GM18517 (cell line): ENCODE measurements at regions not wholly inside any gene's neighbourhood (a gene's known extent, or its start where the extent isn't known, plus 50 kb on each side); places are given as distances from the start of the nearest gene placed in this dataset.
"Not testable (repeated sequence)": the region's sequence is repeated elsewhere in the genome, so short reads cannot be mapped to it uniquely, and the experiment has no call there.

Source experiments
- ATAC-seq: cut with Tn5 transposase; IDR thresholded peaks from one replicate; pipeline ENCODE4 v1.9.1; 2021; ENCODE audit warnings: mild to moderate bottlenecking, moderate library complexity; ENCODE audit not compliant: unreplicated experiment

DNA sequence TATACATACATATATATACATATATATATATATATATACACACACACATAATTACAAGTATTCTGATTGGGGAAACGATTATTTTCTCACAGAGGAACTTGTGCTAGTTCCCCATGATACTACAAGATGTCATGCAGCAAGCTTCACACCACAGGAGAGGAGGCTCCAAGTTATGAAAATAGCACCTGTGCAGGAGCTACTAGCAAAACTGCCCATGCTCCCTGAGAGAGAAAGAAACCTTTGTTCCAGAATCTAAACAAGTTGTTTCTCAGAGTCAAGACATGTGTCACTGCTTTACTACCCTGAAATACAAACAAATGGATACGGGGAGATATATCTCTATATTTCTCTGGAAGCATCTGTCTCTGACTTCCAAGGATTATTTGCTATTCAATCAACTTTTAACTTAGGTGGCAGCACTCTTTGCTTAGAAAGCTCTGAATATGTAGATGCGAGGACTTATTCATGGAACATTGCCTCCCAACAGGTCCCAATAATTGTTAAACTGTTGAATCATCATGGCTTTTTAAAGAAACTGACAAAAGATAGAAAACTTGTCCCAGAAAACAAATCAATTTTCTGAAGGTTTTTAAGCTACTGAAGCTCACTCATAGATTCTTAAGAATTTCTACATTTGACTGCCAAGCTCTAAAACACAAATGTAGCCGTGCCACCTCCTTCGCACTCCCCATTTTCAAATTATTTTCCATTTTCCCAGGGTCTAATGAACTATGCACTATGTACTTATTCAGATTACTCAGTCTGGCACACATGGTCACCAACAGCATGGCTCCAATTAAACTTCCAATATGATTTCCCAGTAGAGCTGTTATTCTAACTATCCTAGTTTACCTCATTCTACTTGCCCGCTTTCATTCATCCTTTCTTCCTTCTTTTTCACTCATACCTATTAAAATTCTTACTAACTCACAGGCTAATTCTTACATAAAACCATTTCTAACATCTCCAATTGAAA, 929.1 kb downstream of the LTN1 start:
- ATAC-seq = no peak

DNA sequence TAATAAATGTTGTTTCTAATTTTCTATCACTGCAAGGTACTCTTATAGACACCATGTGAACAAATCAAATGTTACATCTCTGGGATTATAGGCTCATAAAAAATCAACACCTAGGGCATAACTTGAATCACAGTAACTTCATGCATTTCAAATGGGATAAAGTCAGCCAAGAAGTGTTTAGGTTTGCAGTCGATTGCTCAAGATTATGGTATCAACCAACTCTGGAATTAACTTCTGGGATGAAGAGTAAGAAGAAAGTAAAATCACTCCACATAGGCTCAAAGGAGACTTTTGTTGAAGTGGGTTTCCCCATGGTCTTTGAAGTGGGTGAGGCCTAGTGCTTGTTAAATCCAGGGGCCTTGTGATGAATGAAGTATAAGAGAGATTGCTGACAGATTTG, 939.7 kb downstream of the LTN1 start:
- not testable (repeated sequence) for ATAC-seq

DNA sequence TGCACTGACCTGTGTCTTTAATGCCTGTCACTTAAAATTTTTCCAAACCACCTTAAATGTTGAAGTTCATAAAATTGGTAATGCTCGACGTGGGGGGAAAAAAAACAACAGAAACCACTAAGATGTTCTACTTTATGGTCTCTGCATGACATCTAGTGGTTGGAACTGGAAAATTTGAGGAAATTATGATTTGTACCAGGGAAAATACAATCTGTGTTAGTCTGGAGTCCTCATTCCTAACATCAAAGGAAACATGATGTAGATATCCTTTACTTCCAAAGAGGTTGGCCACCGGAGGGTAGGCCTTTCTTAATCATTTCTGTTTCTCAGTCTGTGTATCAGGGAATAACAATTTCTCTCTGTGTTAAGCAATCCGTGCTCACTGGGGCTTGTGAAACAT, 941.0 kb downstream of the LTN1 start:
- ATAC-seq = not testable (repeated sequence)

DNA sequence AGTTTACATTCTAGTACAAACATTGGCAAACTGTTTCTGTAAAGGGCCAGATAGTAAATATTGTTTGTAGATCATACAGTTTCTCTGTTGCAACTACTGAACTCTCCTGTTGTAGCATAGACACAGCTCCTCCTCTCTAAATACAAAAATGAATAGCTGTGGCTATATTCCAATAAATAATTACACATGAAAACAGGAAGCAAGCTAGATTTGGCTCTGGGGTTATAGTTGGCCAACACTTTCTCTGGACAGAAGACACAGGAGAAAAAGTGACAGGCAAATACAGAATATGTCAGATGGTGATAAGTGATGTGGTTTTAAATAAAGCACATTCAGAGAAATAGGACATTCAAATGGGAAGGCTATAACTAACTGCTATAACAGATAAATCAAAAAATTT, 957.0 kb downstream of the LTN1 start:
- not testable (repeated sequence) for ATAC-seq

DNA sequence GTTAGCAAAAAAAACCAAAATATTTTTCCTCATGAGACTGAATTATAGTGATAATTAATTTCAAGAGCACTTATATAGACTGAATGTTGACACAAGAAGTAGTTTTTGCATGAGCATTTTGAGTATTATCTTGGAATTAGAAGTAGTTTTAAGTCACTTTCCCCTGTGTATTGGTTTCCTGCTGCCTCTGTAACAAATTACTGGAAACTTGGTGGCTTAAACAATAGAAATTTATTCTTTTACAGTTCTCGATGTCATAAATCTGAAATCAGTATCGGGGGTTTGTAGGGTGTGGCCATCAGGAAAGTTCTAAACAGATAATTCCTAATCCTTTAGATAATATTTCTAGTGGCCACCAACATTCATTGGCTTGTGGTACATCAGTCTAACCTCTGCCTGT, 957.8 kb downstream of the LTN1 start:
- not testable (repeated sequence) for ATAC-seq

DNA sequence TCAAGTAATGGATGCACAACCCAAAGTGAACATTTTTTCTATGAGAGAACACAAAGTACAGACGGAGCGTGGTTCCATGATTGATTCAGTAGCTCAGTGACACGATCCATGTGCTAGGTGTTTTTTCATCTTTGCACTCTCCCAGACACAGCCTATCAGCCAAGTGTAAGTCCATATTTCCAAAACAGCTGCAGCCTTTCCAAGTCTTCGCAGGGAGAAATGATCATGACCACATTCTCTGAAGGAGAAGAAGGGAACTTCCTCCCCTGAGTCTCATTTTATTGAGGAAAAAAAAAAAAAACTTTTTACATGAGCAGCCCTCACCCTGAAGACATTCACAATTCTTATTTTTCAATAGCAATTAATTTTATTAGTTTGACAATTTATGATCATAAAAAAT, 958.3 kb downstream of the LTN1 start:
- ATAC-seq = not testable (repeated sequence)

DNA sequence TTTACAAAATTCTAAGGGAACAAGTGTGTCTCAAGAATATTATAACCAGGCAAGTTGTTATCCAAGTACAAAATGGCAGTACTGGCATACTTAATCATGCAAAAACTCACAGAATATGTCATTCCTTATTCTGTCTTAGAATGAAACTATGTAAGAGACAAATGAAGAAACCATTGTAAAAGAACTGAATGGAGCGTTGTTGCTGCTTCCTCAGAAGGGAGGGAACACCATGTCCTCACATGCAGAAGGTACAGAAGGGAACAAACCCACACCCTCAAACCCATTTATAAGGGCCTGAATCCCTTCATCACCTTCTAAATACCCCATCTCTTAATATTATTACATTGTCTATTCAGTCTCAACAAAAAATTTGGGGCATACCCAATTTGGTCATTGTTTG, 960.0 kb downstream of the LTN1 start:
- ATAC-seq = not testable (repeated sequence)

DNA sequence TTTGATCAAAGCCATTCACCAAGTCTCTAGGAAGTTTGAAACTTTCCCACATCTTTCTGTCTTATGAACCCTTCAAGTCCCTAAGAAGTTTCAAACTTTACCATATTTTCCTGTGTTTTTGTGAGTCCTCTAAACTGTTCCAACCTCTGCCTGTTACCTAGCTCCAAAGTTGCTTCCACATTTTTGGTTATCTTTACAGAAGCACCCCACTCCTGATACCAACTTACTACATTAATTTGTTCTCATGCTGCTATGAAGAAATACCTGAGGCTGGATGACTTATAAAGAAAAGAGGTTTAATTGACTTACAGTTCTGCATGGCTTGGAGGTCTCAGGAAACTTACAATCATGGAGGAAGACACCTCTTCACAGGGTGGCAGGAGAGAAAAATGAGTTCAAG, 961.6 kb downstream of the LTN1 start:
- ATAC-seq = not testable (repeated sequence)

DNA sequence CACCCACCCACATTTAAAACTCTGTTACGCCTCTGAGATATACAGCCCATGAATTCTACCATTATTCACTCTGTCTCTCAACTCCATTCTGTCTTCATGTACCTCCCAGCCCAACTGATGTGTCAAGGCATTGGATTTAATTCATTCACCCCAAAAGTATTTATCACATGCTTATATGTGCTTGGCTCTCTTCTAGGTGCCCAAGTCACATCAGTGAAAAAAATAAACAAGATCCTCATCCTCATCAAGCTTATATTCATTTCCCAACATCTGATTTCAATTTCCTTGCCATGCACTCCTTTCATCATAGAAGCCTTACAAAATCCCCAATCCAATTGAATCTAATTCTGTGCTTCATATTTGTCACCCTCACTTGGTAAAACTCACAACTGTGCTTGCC, 967.6 kb downstream of the LTN1 start:
- no peak for ATAC-seq

DNA sequence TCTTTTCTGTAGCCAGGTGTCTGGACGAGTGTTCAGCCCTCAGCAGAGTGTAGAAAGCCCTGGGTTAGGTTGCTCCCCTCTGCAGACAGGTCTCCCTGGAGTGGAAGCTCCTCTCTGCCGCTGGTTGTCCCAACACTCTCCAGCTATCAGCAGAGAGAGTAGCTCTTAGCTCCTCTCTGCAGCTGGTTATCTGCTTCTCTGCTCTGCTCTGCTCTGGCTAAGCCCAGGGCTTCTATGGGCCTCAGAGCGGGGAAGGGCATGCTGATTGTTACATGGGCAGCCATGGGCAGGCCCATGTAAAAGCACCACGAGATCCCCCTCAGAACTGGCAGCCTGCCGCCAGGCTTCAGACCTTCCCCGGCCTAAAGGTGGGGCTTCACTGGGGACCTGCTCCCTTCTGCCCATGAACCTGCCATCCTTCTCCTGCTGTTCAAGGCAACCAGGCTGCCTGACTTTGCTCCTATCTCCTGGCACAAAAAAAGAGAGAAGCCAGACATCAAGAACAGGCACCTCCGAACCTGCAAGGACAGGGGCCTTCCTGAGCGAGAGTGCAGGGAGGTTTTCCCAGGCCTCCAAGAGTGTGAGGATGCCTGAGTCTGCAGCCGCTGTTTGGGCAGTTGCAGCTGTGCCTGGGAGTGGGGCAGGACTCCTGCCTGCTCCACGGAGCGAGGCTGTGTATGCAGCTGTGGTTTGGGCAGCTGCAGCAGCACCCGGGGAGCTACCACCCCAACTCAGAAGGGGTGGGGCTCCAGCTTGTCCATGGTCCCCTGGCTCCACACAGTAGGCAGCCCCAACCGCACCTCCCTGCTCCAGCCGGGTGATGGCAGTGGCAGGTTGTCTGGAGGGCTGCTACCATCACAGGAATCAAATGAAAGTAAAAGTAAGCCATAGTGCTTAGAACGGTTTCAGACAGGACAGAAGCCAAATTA, 973.7 kb downstream of the LTN1 start:
- ATAC-seq = no peak

DNA sequence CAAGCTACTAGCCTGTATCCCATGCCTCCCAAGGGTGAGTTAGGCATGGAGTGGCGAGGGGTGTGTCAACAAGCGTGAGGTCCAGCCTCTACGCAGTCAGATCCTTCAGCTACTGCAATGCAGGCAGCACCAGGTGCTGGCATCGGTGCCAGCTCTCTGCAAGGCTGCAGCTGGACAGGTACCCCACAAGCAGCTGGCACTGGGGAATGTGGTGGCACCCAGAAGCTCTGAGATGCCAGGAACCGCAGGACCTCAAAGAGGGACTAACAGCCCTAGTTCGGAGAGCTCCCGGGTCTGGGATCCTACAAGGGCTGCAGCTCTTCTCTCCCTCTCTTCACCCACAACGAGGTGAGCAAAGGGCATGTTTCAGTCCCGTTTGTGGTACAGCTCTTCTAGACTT, 974.5 kb downstream of the LTN1 start:
- no peak for ATAC-seq

DNA sequence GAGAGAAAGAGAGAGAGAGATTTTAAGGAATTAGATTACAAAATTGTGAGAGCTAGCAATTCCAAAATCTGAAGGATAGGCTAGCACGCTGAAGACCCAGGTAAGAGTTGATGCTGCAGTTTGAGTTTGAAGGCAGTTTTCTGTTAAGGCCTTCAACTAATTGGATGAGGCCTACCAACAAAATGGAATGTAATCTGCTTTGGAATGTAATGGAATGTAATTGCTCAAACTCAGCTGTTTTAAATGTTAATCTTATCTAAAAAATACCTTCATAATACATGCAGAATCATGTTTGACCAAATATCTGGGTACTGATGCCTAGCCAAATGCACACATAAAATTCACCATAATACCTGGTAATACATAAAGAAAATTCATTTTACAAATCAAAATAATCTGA, 976.1 kb downstream of the LTN1 start:
- no peak for ATAC-seq

DNA sequence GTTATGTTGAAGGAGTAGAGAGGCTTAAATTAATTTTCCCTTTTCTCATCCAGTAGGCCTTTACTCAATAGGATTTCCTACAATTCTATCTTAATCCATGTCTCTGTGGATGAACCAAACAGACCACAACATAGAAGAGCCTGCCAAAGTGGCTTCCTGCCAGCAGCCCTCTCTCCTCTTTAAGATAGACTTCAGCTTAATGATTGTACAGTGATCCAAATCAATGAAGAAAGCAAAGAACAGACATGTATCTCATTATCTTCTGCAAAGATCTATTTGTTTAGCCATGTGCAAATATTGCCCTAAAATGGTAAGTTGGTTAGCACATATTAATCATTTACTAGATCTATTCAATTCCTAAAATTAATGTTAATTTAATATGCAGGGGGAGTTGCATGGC, 979.6 kb downstream of the LTN1 start:
- not testable (repeated sequence) for ATAC-seq

DNA sequence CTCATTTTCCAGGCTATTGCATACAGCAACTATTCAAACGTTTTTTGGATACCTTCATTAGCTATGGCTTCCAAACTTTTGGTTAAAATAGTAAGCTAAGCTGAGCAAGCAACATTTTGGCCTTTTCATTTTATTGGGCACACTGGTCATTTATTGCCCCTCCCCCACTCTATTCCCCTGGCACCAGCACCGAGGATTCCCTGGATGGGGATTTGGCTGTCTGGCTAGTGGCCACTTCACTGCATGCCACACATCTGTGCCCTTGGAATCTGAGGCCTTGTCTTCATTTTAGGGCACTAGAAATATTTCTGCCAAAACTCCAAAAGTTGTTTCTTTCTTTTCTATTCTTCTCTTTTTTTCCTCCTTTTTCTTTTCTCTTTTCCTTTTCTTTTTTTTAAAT, 980.7 kb downstream of the LTN1 start:
- not testable (repeated sequence) for ATAC-seq

DNA sequence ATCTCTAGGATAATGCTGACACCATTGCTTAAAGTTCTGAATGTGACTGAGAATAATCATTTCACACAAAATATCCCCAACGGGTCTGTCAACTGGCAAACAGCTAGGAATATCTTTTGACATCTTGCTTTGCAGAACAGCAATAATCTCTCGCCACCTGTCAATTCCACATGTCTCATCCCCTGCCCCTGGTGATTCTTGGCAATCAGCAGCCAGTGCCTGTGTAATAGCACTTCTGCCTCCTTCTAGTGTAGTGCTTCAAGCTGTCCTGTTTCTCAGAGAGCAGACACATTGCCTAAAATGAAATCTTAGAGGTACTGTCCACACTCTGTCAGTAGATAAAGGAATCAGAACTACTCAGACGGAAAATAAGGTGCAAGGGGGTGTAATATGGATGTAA, 984.4 kb downstream of the LTN1 start:
- ATAC-seq = not testable (repeated sequence)

DNA sequence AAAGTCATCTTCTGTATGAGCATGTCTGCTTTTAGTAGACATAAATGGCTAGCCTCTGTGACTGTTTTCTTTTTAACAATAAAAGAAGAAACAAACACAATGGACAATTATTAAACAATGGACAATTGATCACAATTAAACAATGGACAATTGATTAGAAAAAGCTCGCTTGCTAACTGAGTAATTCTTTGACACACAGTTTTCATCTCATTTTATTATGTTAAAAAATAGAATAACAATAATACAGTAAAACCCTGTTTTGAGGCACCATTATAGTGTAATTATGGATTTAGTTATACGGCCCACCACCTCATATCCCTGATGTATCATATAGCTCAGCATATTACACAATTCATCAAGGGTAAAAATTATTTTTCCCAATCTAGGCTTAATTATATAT, 989.0 kb downstream of the LTN1 start:
- ATAC-seq = not testable (repeated sequence)

DNA sequence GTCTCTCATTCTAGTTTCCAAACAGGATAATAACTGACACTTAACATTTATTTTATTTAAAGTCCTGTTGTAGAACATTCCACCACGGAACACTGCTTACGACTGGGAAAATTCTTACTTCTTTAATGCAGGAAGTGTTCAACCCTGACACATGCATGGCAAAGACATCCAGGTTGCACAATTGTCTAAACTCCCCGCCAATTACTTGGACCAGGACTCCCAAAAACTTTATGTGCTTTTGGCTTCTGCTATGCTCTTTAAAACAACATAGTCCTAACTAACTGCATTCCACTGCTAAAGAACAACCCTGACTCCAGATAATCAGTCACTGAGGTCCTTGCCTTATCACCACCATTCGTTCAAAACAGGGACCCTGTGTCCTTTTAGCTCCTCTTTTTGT, 995.8 kb downstream of the LTN1 start:
- ATAC-seq = not testable (repeated sequence)

DNA sequence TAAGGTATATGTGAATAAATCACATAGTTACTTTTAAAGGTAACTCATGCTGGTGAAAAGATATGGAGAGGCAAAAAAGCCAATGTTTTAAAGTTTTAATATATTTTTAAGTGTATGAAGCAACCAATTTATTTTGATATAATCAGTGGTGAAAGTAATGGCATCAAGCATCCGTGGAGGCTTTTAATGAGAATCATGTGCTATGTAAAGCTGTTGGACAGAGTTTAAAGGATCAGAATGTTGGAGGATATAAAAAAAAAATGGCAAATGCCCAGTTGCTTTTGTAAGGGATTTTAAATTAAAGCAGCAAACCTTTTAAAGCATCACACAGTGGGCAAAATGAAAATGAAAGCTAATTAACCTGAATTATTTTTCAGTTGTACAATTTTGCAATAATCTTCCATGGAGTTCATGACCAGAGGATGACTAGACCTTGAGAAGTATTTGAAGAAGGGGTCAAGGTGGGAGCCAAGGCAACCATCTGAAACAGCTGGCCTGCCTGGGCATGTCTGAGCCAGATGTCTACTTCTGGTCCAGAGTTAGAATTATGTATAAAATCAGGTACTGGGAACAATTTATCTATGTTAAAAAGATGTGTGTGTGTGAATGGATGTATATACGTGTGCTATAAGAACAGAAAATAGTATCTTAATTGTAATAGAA, 1007.9 kb downstream of the LTN1 start:
- not testable (repeated sequence) for ATAC-seq

DNA sequence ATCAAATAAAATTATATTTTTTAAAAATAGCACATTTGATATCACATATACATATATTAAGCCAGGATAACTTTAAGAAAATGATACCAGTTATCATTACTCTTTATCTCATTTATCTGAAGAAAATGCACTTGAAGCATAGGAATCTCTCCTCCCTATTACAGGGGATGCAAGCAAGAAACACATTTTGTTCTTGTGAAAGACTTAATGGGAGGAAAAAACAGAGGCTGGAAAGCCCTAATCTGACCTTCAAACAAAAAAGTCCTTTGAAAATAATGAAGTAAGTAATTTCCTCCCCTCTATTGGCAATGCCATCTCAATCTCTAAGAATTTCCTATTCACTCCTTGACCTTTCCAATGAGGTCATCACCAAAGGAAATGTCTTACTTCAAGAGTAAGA, 1012.6 kb upstream of the ADAMTS5 start:
- not testable (repeated sequence) for ATAC-seq

DNA sequence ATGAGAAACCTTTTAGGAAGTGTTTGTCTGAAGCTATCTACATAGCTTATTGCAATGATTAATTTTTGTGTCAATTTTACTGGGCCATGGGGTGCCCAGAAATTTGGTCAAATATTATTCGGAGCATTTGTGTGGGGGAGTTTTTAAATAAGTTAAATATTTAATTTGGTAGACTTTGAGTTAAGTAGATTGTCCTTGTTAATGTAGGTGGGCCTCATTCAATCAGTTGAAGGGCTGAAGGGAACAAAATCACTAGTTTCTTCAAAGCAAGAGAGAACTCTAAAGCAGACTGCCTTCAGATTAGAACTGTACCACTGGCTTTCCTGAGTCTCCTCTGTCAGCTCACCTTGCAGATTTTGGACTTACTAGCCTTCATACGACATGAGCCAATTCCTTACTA, 1008.6 kb upstream of the ADAMTS5 start:
- ATAC-seq = no peak

DNA sequence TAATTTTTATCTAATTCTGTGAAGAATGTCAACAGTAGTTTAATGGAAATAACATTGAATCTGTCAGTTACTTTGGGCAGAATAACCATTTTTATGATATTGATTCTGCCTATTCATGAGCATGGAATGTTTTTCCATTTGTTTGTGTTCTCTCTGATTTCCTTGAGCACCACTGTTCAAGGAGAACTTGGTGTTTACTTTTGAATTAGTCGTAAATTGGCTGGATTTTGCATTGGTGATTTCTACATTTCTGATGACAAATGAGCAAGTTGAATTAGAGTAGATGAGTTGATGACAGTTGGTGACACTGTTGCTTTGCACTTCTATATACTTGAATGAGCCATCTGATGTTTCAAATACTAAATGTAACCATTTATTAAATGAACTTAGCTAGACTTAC, 1007.3 kb upstream of the ADAMTS5 start:
- not testable (repeated sequence) for ATAC-seq
